ENCODE measurements at regions not wholly inside any gene's neighbourhood (a gene's known extent, or its start where the extent isn't known, plus 50 kb on each side); places are given as distances from the start of the nearest gene placed in this dataset.

DNA sequence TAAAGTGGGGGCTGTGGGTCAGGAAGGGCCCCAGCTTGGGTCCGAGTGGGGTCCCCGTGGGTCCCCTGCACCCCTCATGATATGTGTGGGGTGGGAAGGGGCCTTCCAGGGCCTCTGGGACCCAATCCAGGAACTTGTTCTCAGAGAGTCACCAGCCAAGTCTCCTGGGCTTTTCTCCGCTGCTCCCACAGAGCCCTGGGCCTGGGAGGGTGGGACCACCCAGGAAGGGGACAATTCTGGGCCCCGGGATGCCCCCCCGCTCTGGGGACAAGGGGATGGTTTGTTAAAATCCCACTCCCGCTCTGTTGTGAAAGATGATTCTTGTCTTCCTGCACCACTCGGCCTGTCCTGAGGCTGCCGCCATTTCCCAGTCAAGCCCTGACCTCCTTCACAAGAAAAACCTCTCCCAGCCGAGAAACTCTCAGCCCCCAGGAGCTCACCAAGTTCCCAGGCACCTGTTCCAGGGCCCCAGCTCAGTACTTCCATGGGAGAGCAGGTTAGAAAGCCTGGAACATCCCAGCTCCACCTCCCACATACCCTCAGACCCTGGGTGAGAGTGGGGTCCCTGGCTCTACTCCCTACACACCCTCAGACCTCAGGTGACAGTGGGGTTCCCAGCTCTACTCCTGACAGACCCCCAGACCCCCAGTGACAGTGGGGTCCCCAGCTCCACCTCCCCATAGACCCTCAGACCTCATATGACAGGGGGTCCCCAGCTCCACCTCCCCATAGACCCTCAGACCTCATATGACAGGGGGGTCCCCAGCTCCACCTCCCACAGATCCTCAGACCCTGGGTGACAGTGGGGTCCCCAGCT lies 75.1 kb downstream of the METRNL start:
- DNase-seq: no peak
- peaks cover 11% of the 10 kb centered on the region for H3K27me3 ChIP-seq (ENCODE audit: low read depth)
- intact Hi-C loops (cut with micrococcal nuclease): no loop called here

DNA sequence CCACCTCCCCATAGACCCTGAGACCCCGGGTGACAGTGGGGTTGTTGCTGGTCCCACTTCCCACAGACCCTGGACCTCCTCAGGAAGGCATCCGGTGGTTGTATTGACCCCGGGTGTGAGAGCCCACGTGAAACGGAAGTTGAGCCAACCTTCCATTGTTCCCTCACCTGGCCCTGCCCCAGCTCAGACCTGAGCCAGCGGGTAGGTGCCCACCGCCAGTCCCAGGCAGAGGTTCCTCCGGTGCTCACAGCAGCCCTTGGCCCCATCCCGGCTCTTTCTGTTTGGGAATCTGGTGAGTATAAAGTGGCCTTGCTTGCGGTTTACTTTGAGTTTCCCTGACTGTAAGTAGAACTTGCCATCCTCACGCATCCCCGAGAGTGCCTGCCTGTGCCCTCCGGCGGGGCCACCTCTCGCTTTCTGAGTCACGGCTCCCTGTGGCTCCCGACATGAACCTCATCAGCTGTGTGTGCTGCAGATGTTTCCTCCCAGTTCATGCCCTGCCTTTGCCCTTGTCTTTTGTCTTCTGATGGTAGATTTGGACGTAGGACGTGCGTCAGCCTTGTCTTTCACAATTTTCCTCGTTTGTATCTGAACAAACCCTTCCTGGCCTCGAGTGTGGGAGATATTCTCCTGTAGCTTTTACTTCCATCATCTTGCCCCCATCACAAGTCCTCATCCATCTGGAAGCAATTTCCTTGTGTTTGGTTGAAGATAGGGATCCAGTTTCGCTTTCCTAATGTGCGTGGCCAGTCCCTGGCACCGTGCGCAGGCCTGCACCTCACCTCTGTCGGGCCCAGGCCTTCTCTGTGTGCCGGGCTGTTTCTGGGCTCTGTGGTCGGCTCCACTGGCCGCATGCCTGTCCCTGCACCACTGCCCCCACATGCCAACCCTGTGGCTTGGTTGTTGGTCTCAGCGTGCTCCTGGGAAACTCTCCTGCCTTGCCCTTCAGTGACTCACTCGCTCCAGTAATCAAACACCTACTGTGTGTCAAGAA lies 76.0 kb downstream of the METRNL start:
- Histone ChIP-seq H3K27ac (replicated peaks) (no peak overlapping the region), H3K27me3 (ENCODE audit: low read depth) (peaks cover 9% of the 10 kb centered on the region), H3K9me3 (replicated peaks) (no peaks in the 10 kb centered on the region), H3K36me3 (no peaks in the 10 kb centered on the region), H3K4me1 (no peaks in the 10 kb centered on the region), H3K4me3 (no peak overlapping the region)
- intact Hi-C loops (cut with micrococcal nuclease): no loop called here
- TF ChIP-seq, protein P1, sequence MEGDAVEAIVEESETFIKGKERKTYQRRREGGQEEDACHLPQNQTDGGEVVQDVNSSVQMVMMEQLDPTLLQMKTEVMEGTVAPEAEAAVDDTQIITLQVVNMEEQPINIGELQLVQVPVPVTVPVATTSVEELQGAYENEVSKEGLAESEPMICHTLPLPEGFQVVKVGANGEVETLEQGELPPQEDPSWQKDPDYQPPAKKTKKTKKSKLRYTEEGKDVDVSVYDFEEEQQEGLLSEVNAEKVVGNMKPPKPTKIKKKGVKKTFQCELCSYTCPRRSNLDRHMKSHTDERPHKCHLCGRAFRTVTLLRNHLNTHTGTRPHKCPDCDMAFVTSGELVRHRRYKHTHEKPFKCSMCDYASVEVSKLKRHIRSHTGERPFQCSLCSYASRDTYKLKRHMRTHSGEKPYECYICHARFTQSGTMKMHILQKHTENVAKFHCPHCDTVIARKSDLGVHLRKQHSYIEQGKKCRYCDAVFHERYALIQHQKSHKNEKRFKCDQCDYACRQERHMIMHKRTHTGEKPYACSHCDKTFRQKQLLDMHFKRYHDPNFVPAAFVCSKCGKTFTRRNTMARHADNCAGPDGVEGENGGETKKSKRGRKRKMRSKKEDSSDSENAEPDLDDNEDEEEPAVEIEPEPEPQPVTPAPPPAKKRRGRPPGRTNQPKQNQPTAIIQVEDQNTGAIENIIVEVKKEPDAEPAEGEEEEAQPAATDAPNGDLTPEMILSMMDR (IDR thresholded peaks at IDR 0.05; ENCODE audit: borderline replicate concordance): no peak
- no peak for DNase-seq

More for the DNA sequence above, 75.1 kb downstream of the METRNL start:
- no peak overlapping the region for H3K27ac ChIP-seq (replicated peaks)
- H3K9me3 ChIP-seq (replicated peaks): no peaks in the 10 kb centered on the region
- no peaks in the 10 kb centered on the region for H3K4me1 ChIP-seq
- TF ChIP-seq, protein P1 (IDR thresholded peaks at IDR 0.05; ENCODE audit: borderline replicate concordance): no peak
- H3K36me3 ChIP-seq: no peaks in the 10 kb centered on the region
- no peak overlapping the region for H3K4me3 ChIP-seq

DNA sequence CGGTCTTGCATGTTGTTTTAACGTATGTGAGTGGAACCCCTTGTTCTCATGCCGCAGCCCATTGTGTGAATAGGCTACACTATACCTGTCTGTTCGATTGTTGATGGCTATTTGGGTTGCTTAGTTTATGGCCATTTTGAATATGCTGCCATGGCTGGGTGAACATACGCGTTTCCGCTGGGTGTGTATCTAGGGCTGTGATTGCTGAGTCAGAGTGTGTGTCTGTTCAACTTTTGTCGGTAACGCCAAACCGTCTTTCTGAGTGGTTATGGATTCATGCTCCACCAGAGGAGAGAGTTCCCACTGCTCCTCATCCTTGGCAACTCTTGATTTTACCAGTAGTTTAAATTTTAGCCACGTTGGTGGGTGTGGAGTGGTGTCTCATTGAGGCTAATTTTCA lies 77.0 kb downstream of the METRNL start:
- Histone ChIP-seq H3K27me3 (ENCODE audit: low read depth) (peaks cover 5% of the 10 kb centered on the region), H3K36me3 (no peaks in the 10 kb centered on the region), H3K27ac (replicated peaks) (no peak overlapping the region), H3K4me3 (no peak overlapping the region), H3K9me3 (replicated peaks) (no peaks in the 10 kb centered on the region), H3K4me1 (no peaks in the 10 kb centered on the region)
- intact Hi-C loops (cut with micrococcal nuclease): no loop called here
- TF ChIP-seq, protein P1 (IDR thresholded peaks at IDR 0.05; ENCODE audit: borderline replicate concordance): no peak
- DNase-seq: no peak

DNA sequence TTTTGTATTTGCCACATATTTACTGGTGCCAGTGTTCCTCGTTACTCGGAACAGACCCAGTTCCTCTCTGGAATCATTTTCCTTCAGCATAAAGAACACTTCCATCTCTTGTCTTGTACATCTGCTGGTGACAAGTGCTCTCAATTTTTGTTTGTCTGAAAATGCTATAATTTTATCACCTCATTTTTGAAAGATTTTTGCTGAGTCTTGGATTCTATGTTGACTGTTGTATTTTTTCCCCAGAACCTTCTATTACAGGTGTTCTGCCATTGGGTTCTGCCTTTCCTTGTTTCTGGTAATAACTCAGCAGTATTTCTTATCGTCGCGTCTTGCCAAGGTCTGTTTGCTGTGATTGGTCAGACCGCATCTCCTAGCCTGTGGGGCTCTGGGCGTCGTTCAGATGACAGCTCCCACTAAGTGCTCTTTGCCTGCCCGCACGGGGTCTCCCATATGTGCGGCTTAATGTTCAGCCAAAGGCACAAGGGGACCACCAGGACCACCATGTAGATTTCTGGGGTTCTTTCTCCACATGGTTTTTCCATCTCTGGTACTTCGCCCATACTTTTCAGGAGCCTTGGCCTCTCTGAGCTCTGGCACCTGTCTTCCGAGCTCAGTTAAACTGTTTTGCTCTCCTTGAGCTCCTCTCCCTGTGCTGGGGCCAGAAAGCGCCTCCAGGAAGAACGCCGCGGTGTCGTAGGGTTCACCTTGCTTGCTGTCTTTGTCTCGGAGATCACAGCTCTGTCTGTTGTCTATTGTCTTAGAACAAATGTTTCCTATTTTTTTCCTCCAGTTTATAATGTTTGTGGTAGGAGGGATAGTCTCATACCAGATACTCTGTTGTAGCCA lies 80.0 kb downstream of the METRNL start:
- no peaks in the 10 kb centered on the region for H3K9me3 ChIP-seq (replicated peaks)
- no peaks in the 10 kb centered on the region for H3K27me3 ChIP-seq (ENCODE audit: low read depth)
- no peak overlapping the region for H3K4me3 ChIP-seq
- H3K36me3 ChIP-seq: no peaks in the 10 kb centered on the region
- H3K4me1 ChIP-seq: no peaks in the 10 kb centered on the region
- intact Hi-C loops (cut with micrococcal nuclease): no loop called here
- TF ChIP-seq, protein P1 (IDR thresholded peaks at IDR 0.05; ENCODE audit: borderline replicate concordance): no peak
- H3K27ac ChIP-seq (replicated peaks): no peak overlapping the region
- no peak for DNase-seq
